Natural killer cell (primary cell): ENCODE measurements at regions not wholly inside any gene's neighbourhood (a gene's known extent, or its start where the extent isn't known, plus 50 kb on each side); places are given as distances from the start of the nearest gene placed in this dataset.

ENCODE experiments used
- ATAC-seq, 3 donors: fragments of 150-1000 bp in 2 of 3; fragments of 200-7000 bp in 1 of 3; cut with Tn5 transposase; 1 replicate in 1 of 3; 2 replicates in 2 of 3; pipeline ENCODE4 v1.10.0; 2021; ENCODE audit warnings: mild to moderate bottlenecking in 2 of 3, moderate library complexity in 2 of 3
- DNase-seq, 2 donors: peaks; one replicate each; pipeline versions ENCODE4 v3.0.0 to v3.0.0-alpha.2; 2013 to 2021; ENCODE audit warnings: mixed read lengths in 1 of 2
- H3K27ac ChIP-seq: one replicate; pipeline ENCODE4 v1.5.1; 2013; ENCODE audit warnings: mild to moderate bottlenecking, low read length
- H3K27me3 ChIP-seq: one replicate; pipeline ENCODE4 v1.6.1; 2013; ENCODE audit warnings: low read length; ENCODE audit not compliant: control insufficient read depth, insufficient read depth
- H3K36me3 ChIP-seq: one replicate; pipeline ENCODE4 v1.6.1; 2013; ENCODE audit warnings: low read length; ENCODE audit not compliant: control insufficient read depth, insufficient read depth
- H3K4me1 ChIP-seq: one replicate; pipeline ENCODE4 v1.6.1; 2013; ENCODE audit warnings: low read length; ENCODE audit not compliant: control insufficient read depth, insufficient read depth
- H3K4me3 ChIP-seq: one replicate; pipeline ENCODE4 v1.5.1; 2013; ENCODE audit warnings: low read length
- H3K9me3 ChIP-seq: one replicate; pipeline ENCODE4 v1.6.1; 2013; ENCODE audit warnings: low read length; ENCODE audit not compliant: control insufficient read depth, insufficient read depth
- H3K27ac Mint-ChIP-seq, 2 donors: one replicate each; pipeline ENCODE4 v1.8.0; 2022; ENCODE audit warnings: mild to moderate bottlenecking in 2 of 2, mixed read lengths in 2 of 2, moderate library complexity in 1 of 2
- H3K27me3 Mint-ChIP-seq, 2 donors: one replicate each; pipeline ENCODE4 v1.8.0; 2022; ENCODE audit warnings: low read depth in 2 of 2, mixed read lengths in 2 of 2
- H3K36me3 Mint-ChIP-seq: one replicate; pipeline ENCODE4 v1.8.0; 2022; ENCODE audit warnings: mixed read lengths
- H3K4me1 Mint-ChIP-seq, 2 donors: one replicate each; pipeline ENCODE4 v1.8.0; 2022; ENCODE audit warnings: mixed read lengths in 2 of 2
- H3K4me3 Mint-ChIP-seq: one replicate; pipeline ENCODE4 v1.8.0; 2022; ENCODE audit warnings: mild to moderate bottlenecking, moderate library complexity, mixed read lengths
- H3K9me3 Mint-ChIP-seq, 2 donors: one replicate each; pipeline ENCODE4 v1.8.0; 2022; ENCODE audit warnings: mixed read lengths in 2 of 2
- CTCF ChIP-seq: fragments of 200-600 bp; IDR thresholded peaks from one replicate; pipeline ENCODE4 v1.8.0; 2022; ENCODE audit warnings: antibody characterized with exemption
- WGBS: methylation state at CpG from one replicate; pipeline ENCODE4 v1.1.7; 2013; ENCODE audit warnings: missing lambda C conversion rate; ENCODE audit not compliant: insufficient coverage; 5-methylcytosine and 5-hydroxymethylcytosine counted together
- intact Hi-C: fragments of 100-400 bp; cut with micrococcal nuclease; formaldehyde crosslinking; loops from one replicate; pipeline ENCODE4 v1.14.2; 2022

- no peaks in the 10 kb centered on the region for H3K36me3 Mint-ChIP-seq
- H3K4me1 Mint-ChIP-seq, result no peaks in the 10 kb centered on the region
- no peaks in the 10 kb centered on the region for H3K4me1 ChIP-seq
- no peaks in the 10 kb centered on the region for H3K36me3 ChIP-seq
- peaks cover 18 to 19% of the 10 kb centered on the region in 2 donors for H3K9me3 Mint-ChIP-seq
- 100% methylated on average over 1 of the region's 3 CpGs for WGBS
- H3K27me3 ChIP-seq, result no peaks in the 10 kb centered on the region
- DNase-seq, result no peak
- TF ChIP-seq CTCF, result no peak
- ATAC-seq, result no peak
- H3K27ac Mint-ChIP-seq, result no peak overlapping the region
- no peak overlapping the region for H3K4me3 Mint-ChIP-seq
- intact Hi-C loops, result no loop called here
- H3K27me3 Mint-ChIP-seq, result no peaks in the 10 kb centered on the region
- no peaks in the 10 kb centered on the region for H3K9me3 ChIP-seq
- no peak overlapping the region for H3K4me3 ChIP-seq
- H3K27ac ChIP-seq, result no peak overlapping the region
These were observed 453.1 kb upstream of the ZP4 start for GRCh38 chr1:238343852-238344251.

GRCh38 chr1:238341395-238341794, 450.7 kb upstream of the ZP4 start:
- no peaks in the 10 kb centered on the region for H3K4me1 ChIP-seq
- no peak for ATAC-seq
- H3K27me3 ChIP-seq, result no peaks in the 10 kb centered on the region
- TF ChIP-seq CTCF, result no peak
- H3K36me3 ChIP-seq, result no peaks in the 10 kb centered on the region
- no peak overlapping the region for H3K27ac Mint-ChIP-seq
- DNase-seq, result no peak
- H3K4me3 ChIP-seq, result no peak overlapping the region
- WGBS, result 80% methylated on average over 1 of the region's 2 CpGs
- H3K36me3 Mint-ChIP-seq, result peaks cover 7% of the 10 kb centered on the region
- intact Hi-C loops, result no loop called here
- H3K4me1 Mint-ChIP-seq, result no peaks in the 10 kb centered on the region
- no peaks in the 10 kb centered on the region for H3K27me3 Mint-ChIP-seq
- no peak overlapping the region for H3K4me3 Mint-ChIP-seq
- peaks cover 2% of the 10 kb centered on the region for H3K9me3 ChIP-seq
- H3K9me3 Mint-ChIP-seq, result peaks cover 22% of the 10 kb centered on the region in 2 donors
- no peak overlapping the region for H3K27ac ChIP-seq

- Mint-ChIP-seq H3K27me3 (no peaks in the 10 kb centered on the region), H3K36me3 (peaks cover 7% of the 10 kb centered on the region), H3K4me3 (no peak overlapping the region), H3K4me1 (no peaks in the 10 kb centered on the region), H3K27ac (no peak overlapping the region), H3K9me3 (peaks cover 22 to 23% of the 10 kb centered on the region in 2 donors)
- 83% methylated on average over 6 of the region's 7 CpGs for WGBS
- H3K27me3 ChIP-seq, result no peaks in the 10 kb centered on the region
- H3K27ac ChIP-seq, result no peak overlapping the region
- intact Hi-C loops, result no loop called here
- no peak for DNase-seq
- no peak for ATAC-seq
- no peak for TF ChIP-seq CTCF
- no peaks in the 10 kb centered on the region for H3K4me1 ChIP-seq
- H3K9me3 ChIP-seq, result peaks cover 5% of the 10 kb centered on the region
- no peak overlapping the region for H3K4me3 ChIP-seq
- no peaks in the 10 kb centered on the region for H3K36me3 ChIP-seq
These were observed 450.3 kb upstream of the ZP4 start for GRCh38 chr1:238340989-238341388.

GRCh38 chr1:238336531-238336930, 445.8 kb upstream of the ZP4 start:
- TF ChIP-seq CTCF, result no peak
- no peaks in the 10 kb centered on the region for H3K4me1 Mint-ChIP-seq
- H3K9me3 ChIP-seq, result peaks cover 5% of the 10 kb centered on the region
- no peaks in the 10 kb centered on the region for H3K4me1 ChIP-seq
- no peak overlapping the region for H3K4me3 ChIP-seq
- H3K36me3 Mint-ChIP-seq, result peaks cover 7% of the 10 kb centered on the region
- ATAC-seq (no peak), DNase-seq (no peak)
- peaks cover 18 to 19% of the 10 kb centered on the region in 2 donors for H3K9me3 Mint-ChIP-seq
- no peaks in the 10 kb centered on the region for H3K27me3 ChIP-seq
- H3K36me3 ChIP-seq, result no peaks in the 10 kb centered on the region
- no peak overlapping the region for H3K27ac Mint-ChIP-seq
- no peak overlapping the region for H3K27ac ChIP-seq
- no peak overlapping the region for H3K4me3 Mint-ChIP-seq
- H3K27me3 Mint-ChIP-seq, result no peaks in the 10 kb centered on the region
- WGBS, result 83% methylated on average over 7 of the region's 7 CpGs
- intact Hi-C loops, result no loop called here
